H9 (cell line): ENCODE measurements at regions not wholly inside any gene's neighbourhood (a gene's known extent, or its start where the extent isn't known, plus 50 kb on each side); places are given as distances from the start of the nearest gene placed in this dataset.

Experiments used
- DNase-seq: peaks from one replicate; pipeline ENCODE4 v3.0.0-alpha.2; 2017
- H2AFZ ChIP-seq: one replicate; pipeline ENCODE4 v1.6.1; 2013; ENCODE audit warnings: mild to moderate bottlenecking, low read length, control low read depth, moderate library complexity
- H2AK5ac ChIP-seq: 2 replicates; pipeline ENCODE4 v1.6.1; 2013; ENCODE audit warnings: low read length, control low read depth, mixed read lengths; ENCODE audit not compliant: insufficient read length
- H2BK120ac ChIP-seq: one replicate; pipeline ENCODE4 v1.6.1; 2013; ENCODE audit warnings: low read depth, mild to moderate bottlenecking, low read length, control low read depth, inconsistent platforms; ENCODE audit not compliant: poor library complexity, severe bottlenecking
- H2BK12ac ChIP-seq: 2 replicates; pipeline ENCODE4 v1.6.1; 2013; ENCODE audit warnings: low read length, control low read depth, mixed read lengths, low read depth; ENCODE audit not compliant: insufficient read length
- H2BK15ac ChIP-seq: 2 replicates; pipeline ENCODE4 v1.6.1; 2013; ENCODE audit warnings: low read depth, low read length, control low read depth
- H2BK20ac ChIP-seq: one replicate; pipeline ENCODE4 v1.6.1; 2013; ENCODE audit warnings: low read depth, mild to moderate bottlenecking, low read length, control low read depth, inconsistent platforms; ENCODE audit not compliant: poor library complexity, severe bottlenecking
- H2BK5ac ChIP-seq: 2 replicates; pipeline ENCODE4 v1.6.1; 2013; ENCODE audit warnings: low read length, control low read depth, mixed read lengths; ENCODE audit not compliant: insufficient read length
- H3K14ac ChIP-seq: 2 replicates; pipeline ENCODE4 v1.6.1; 2013; ENCODE audit warnings: low read length, control low read depth; ENCODE audit not compliant: insufficient read depth
- H3K18ac ChIP-seq: 2 replicates; pipeline ENCODE4 v1.6.1; 2013; ENCODE audit warnings: low read depth, mild to moderate bottlenecking, mixed read lengths, low read length, control low read depth; ENCODE audit not compliant: insufficient read length
- H3K23ac ChIP-seq: 2 replicates; pipeline ENCODE4 v1.6.1; 2013; ENCODE audit warnings: low read length, control low read depth, mixed read lengths, low read depth; ENCODE audit not compliant: insufficient read length
- H3K23me2 ChIP-seq: 2 replicates; pipeline ENCODE4 v1.6.1; 2013; ENCODE audit warnings: low read depth, mild to moderate bottlenecking, mixed read lengths, low read length, control low read depth; ENCODE audit not compliant: insufficient read length, poor library complexity, severe bottlenecking
- H3K27ac ChIP-seq: 2 replicates; pipeline ENCODE4 v1.5.1; 2013; ENCODE audit warnings: low read length, control low read depth, mixed read lengths, low read depth; ENCODE audit not compliant: insufficient read length
- H3K27me3 ChIP-seq: 2 replicates; pipeline ENCODE4 v1.6.1; 2013; ENCODE audit warnings: low read length, control low read depth, inconsistent platforms; ENCODE audit not compliant: insufficient read depth
- H3K4ac ChIP-seq: 2 replicates; pipeline ENCODE4 v1.6.1; 2013; ENCODE audit warnings: low read depth, mild to moderate bottlenecking, control low read depth, inconsistent platforms, low read length, moderate library complexity
- H3K4me1 ChIP-seq: 2 replicates; pipeline ENCODE4 v1.6.1; 2013; ENCODE audit warnings: low read length, control low read depth, inconsistent platforms; ENCODE audit not compliant: insufficient read depth
- H3K4me2 ChIP-seq: 2 replicates; pipeline ENCODE4 v1.6.1; 2013; ENCODE audit warnings: low read length, control low read depth, mixed read lengths; ENCODE audit not compliant: insufficient read length, insufficient read depth
- H3K56ac ChIP-seq: 2 replicates; pipeline ENCODE4 v1.6.1; 2013; ENCODE audit warnings: low read depth, mild to moderate bottlenecking, mixed read lengths, low read length, control low read depth; ENCODE audit not compliant: insufficient read length
- H3K79me1 ChIP-seq: 2 replicates; pipeline ENCODE4 v1.6.1; 2013; ENCODE audit warnings: low read depth, mild to moderate bottlenecking, moderate library complexity, low read length, control low read depth, inconsistent platforms; ENCODE audit not compliant: insufficient read depth, poor library complexity, severe bottlenecking
- H3K79me2 ChIP-seq: 2 replicates; pipeline ENCODE4 v1.6.1; 2013; ENCODE audit warnings: low read length, control low read depth, inconsistent platforms; ENCODE audit not compliant: insufficient read depth
- H3K9ac ChIP-seq: 2 replicates; pipeline ENCODE4 v1.6.1; 2013; ENCODE audit warnings: low read length, control low read depth, mixed read lengths; ENCODE audit not compliant: insufficient read length; ENCODE audit errors: extremely low read depth
- H3K9me3 ChIP-seq: one replicate; pipeline ENCODE4 v1.6.1; 2013; ENCODE audit warnings: low read depth, low read length, inconsistent platforms; ENCODE audit not compliant: control insufficient read depth
- H3T11ph ChIP-seq: one replicate; pipeline ENCODE4 v1.6.1; 2013; ENCODE audit warnings: mild to moderate bottlenecking, low read length, control low read depth, inconsistent platforms
- H4K20me1 ChIP-seq: one replicate; pipeline ENCODE4 v1.6.1; 2013; ENCODE audit not compliant: control insufficient read depth, insufficient read length, insufficient read depth
- H4K5ac ChIP-seq: 2 replicates; pipeline ENCODE4 v1.6.1; 2013; ENCODE audit warnings: low read depth, mild to moderate bottlenecking, mixed read lengths, low read length, control low read depth; ENCODE audit not compliant: insufficient read length
- H4K8ac ChIP-seq: replicated peaks from 2 replicates; pipeline ENCODE4 v1.6.1; 2013; ENCODE audit warnings: low read length, control low read depth, mixed read lengths, low read depth; ENCODE audit not compliant: insufficient read length
- H4K91ac ChIP-seq: 2 replicates; pipeline ENCODE4 v1.6.1; 2013; ENCODE audit warnings: low read depth, mild to moderate bottlenecking, moderate library complexity, mixed read lengths, low read length, control low read depth; ENCODE audit not compliant: insufficient read length
- H3K27ac Mint-ChIP-seq, 3 experiments: 2 replicates in 2 of 3; 3 replicates in 1 of 3; pipeline ENCODE4 v1.8.0; 2020 to 2021; ENCODE audit warnings: mixed read lengths in 3 of 3, mild to moderate bottlenecking in 1 of 3, moderate library complexity in 1 of 3
- H3K27me3 Mint-ChIP-seq: 2 replicates; pipeline ENCODE4 v1.8.0; 2021; ENCODE audit warnings: low read depth, mild to moderate bottlenecking, moderate library complexity, mixed read lengths
- H3K36me3 Mint-ChIP-seq, 3 experiments: 2 replicates in 2 of 3; 3 replicates in 1 of 3; pipeline ENCODE4 v1.8.0; 2020 to 2021; ENCODE audit warnings: low read depth in 3 of 3, mixed read lengths in 3 of 3; ENCODE audit not compliant: insufficient read depth in 1 of 3
- H3K4me1 Mint-ChIP-seq, 2 experiments: 2 replicates each; pipeline ENCODE4 v1.8.0; 2020; ENCODE audit warnings: mixed read lengths in 2 of 2
- H3K4me3 Mint-ChIP-seq, 2 experiments: 2 replicates in 1 of 2; 3 replicates in 1 of 2; pipeline ENCODE4 v1.8.0; 2020 to 2021; ENCODE audit warnings: mild to moderate bottlenecking in 2 of 2, mixed read lengths in 2 of 2, moderate library complexity in 1 of 2
- H3K9me3 Mint-ChIP-seq, 2 experiments: 2 replicates in 1 of 2; 3 replicates in 1 of 2; pipeline ENCODE4 v1.8.0; 2020; ENCODE audit warnings: mild to moderate bottlenecking in 2 of 2, mixed read lengths in 2 of 2, moderate library complexity in 1 of 2
- WGBS: extraction: QIAGEN DNeasy Blood & Tissue Kit; methylation state at CpG from one replicate; pipeline ENCODE4 v1.1.7; 2013; ENCODE audit warnings: missing lambda C conversion rate, low lambda C conversion rate, mixed read lengths; ENCODE audit not compliant: insufficient read length; ENCODE audit errors: extremely low coverage; 5-methylcytosine and 5-hydroxymethylcytosine counted together
- TF ChIP-seq, protein P1 (sequence below): fragments of 200-600 bp; sonication (generic); conservative IDR thresholded peaks from 3 replicates; pipeline ENCODE4 v1.8.0; 2021; ENCODE audit warnings: antibody characterized with exemption, mild to moderate bottlenecking

DNA sequence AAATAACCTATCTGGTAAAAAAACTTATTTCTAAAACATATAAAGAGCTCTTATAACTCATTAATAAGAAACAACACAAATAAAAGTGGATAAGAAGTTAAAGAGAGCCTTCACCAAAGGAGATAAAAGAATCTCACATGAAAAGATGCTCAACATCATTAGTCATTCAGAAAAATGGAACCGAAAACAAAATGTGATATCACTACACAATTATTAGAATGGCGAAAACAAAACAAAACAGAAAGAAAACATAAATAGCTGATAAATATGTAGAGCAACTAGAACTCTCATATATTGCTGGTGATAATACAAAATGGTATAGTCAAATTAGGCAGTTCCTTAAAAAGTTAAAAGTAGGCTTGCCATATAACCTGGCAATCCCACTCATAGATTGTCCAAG is 1109.3 kb downstream of the PLA2G4A start:
- Histone ChIP-seq H3K4me2 (no peak overlapping the region), H2BK12ac (no peak overlapping the region), H3K4me1 (no peaks in the 10 kb centered on the region), H3K27me3 (no peaks in the 10 kb centered on the region), H3K9me3 (no peaks in the 10 kb centered on the region), H3K9ac (no peak overlapping the region), H3K14ac (no peak overlapping the region), H3K23ac (no peak overlapping the region), H3K4ac (no peak overlapping the region), H3K27ac (no peak overlapping the region), H2BK20ac (no peak overlapping the region), H2AFZ (no peak overlapping the region), H2BK15ac (no peak overlapping the region), H3K56ac (no peak overlapping the region), H3K79me1 (no peaks in the 10 kb centered on the region), H4K5ac (no peak overlapping the region), H3K79me2 (no peaks in the 10 kb centered on the region), H4K8ac (no peak overlapping the region), H4K91ac (no peak overlapping the region), H4K20me1 (no peaks in the 10 kb centered on the region), H3T11ph (no peak overlapping the region), H2BK120ac (no peak overlapping the region), H3K18ac (no peak overlapping the region), H2AK5ac (no peak overlapping the region), H3K23me2 (no peaks in the 10 kb centered on the region), H2BK5ac (no peak overlapping the region)
- DNase-seq: no peak
- Mint-ChIP-seq H3K4me1 (peaks cover 1 to 2% of the 10 kb centered on the region in 2 experiments), H3K36me3 (no peaks in the 10 kb centered on the region; a peak in 1 of 7 replicates), H3K27ac (no peak overlapping the region), H3K27me3 (no peaks in the 10 kb centered on the region), H3K4me3 (no peak overlapping the region), H3K9me3 (peaks cover 2 to 5% of the 10 kb centered on the region in 2 experiments; a peak in 3 of 5 replicates)
- WGBS: no CpG with 5 or more reads among the region's 2 CpGs
- TF ChIP-seq, protein P1, sequence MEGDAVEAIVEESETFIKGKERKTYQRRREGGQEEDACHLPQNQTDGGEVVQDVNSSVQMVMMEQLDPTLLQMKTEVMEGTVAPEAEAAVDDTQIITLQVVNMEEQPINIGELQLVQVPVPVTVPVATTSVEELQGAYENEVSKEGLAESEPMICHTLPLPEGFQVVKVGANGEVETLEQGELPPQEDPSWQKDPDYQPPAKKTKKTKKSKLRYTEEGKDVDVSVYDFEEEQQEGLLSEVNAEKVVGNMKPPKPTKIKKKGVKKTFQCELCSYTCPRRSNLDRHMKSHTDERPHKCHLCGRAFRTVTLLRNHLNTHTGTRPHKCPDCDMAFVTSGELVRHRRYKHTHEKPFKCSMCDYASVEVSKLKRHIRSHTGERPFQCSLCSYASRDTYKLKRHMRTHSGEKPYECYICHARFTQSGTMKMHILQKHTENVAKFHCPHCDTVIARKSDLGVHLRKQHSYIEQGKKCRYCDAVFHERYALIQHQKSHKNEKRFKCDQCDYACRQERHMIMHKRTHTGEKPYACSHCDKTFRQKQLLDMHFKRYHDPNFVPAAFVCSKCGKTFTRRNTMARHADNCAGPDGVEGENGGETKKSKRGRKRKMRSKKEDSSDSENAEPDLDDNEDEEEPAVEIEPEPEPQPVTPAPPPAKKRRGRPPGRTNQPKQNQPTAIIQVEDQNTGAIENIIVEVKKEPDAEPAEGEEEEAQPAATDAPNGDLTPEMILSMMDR: no peak
